ENCODE measurements at regions not wholly inside any gene's neighbourhood (a gene's known extent, or its start where the extent isn't known, plus 50 kb on each side); places are given as distances from the start of the nearest gene placed in this dataset.

DNA sequence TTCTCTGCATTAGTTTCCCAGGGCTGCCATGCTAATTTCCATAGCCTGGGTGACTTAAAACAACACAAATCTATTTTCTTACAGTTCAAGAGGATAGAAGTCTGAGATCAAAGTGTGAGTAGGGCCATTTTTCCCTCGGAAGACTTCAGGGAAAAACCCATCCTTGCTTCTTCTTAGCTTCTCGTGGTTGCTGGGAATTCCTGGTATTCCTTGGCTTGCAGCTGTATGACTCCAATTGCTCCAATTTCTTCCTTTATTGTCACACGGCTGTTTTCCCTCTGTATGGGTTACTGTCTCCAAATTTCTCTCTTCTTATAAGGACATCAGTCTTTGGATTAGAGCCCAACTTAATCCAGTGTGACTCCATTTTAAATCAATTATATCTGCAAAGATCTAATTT, 128.4 kb upstream of the JAG1 start:
- no peak for DNase-seq (ENCODE audit: low read depth in 2 of 2)

DNA sequence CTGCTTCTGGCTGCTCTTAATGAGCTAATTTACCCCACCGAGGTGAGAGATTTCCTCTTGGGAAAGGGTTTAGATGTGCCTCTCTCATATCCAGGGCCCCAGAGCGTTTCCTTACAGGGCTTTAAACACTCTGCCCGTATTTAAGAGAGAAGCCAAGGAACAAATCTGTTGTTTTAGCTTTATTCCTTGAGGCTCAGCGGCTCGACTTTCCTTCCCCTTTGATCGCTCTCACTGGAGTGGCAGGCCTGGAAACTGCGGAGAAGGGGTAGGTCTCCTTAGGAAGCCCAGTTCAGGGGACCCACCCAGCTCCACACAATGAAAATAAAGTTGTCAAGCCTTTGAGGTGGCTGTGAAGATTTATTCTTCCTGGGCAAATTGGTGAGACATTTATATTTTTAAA, 132.0 kb upstream of the JAG1 start:
- DNase-seq (ENCODE audit: low read depth in 2 of 2), result peak in 1 of 2 donors; percentile 4

DNA sequence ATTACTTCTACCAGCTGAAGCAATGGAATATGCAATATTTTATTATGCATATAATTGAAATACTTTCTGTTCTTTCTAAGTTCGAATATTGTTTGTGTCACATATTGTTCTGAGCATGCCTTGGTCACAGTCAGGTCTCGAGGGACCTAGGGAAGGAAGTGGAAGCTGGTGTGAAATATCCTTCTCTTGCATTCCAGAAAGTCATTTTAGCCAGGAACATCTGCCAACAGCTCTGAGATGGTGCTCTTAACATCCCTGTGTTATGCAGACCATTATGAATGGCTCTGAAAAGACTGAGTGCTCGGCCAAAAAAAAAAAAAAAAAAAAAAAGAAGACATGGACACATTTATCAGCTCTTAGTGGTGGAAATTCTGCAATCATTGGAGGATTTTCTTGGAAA, 132.7 kb upstream of the JAG1 start:
- DNase-seq (ENCODE audit: low read depth in 2 of 2), result no peak

DNA sequence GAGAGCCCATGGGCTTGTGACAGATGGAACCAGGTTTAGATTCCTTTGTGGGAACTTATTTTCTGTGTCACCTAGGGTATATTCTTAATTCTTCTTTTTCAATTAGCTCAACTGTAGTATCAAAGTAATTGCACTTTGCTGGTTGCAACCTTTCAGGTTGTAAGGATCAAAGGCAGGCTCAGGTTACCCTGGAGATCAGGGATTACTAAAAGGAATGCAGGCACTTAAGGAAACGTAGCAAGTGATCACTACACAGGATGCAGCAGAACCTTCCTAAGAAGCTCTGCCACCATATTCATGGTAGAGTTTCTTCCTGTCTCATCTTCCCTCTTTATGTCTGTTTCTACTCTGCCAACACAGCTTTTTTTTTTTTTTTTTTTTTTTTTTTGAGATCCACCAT, 133.2 kb upstream of the JAG1 start:
- DNase-seq (ENCODE audit: low read depth in 2 of 2), result no peak

DNA sequence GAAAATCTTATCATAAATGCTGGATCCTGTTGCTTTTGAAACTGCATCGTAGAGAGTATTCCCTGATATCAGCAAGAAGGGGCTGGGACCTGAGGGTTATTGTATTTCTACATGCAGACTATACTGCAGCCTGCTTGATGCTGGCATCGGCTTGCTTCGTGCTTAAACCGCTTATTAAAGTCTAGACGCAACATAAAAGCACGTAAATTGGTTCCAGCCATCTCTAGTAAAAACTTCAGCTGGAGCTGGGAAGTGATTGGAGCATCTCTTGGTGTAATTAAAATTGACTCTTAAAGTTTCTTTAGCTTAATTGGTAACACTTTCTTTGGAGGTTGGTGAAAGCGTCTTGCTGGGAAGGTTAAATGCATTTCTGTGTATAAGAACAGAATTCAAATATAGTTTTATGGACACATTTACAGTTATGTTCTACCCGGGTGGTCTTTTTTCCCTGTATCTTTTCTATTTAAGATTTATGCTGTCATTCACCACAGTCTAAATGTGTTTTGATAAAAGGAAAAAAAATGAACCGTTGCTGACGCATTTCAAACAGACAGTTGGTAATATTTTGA, 139.0 kb upstream of the JAG1 start:
- DNase-seq (ENCODE audit: low read depth in 2 of 2), result no peak

DNA sequence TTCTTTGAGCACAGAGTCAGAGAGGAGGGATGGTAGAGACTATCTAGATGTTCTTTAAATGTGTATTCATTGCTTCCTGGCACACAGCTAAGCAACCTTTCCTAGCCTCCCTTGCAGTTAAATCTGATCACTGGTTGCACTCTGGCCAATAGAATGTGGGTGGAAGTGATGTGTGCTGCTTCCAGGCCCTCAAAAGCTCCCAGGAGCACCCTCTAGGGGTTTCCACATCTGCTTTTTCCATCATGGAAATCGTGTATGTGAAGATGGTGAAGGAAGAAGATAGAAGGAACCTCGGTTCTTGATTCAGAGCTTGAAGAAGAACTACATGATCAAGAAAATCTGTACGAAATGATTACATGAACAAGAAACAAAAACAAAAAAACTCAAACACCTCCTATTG, 149.8 kb upstream of the JAG1 start:
- DNase-seq (ENCODE audit: low read depth in 2 of 2), result no peak

DNA sequence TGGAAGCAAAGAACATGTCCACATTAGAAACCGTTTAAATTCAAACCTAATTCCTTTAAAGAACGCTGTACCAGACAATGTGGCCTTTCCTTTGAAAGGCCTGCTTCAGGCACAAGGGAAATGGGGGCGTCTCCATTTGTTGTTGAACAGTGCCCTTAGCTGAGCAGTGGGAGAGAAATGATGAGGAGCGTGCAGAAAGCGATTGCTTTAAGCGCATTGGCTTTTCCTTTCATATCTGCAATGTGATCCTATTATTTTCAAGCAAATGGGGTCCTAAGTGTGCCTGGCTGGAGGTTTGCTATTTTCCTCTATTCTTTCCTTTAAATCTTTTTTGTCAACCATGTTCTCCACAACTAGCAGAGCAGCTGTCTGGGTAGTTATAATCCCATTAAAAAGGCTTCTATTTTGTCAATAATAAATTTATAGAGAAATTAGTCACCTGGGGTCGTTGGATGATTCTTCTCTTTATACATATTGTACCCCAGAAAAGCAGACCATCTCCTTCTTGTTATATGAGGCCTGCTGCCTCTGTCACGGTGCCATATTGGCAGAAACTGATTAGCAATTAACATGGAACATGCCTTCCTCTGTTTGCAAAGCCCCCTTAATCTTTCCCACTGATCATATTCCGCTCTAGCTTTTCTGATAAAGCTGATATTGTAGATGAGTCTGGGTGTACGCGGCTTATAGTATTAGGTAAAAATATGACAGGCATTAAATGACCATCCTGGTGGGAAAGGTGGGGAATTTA, 151.1 kb upstream of the JAG1 start:
- DNase-seq (ENCODE audit: low read depth in 2 of 2), result no peak

DNA sequence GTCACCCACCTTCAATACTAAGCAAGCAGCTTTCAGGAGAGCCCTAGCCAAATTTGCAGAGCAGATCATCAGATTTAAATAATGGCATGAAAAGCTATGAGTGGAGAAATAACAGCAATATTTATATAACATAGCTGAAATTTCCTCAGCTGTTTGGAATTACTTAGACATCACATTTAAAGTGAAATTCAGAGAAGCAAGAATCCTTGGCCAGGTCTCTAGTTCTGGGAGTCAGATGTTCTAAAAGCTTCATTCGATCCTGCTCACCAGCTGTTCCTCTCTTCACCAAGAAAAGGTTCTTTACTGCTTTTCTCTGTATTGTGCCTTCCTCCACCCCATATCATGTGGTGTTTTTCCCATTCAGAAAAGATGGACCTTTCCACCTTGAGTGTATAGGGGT, 152.3 kb upstream of the JAG1 start:
- no peak for DNase-seq (ENCODE audit: low read depth in 2 of 2)

DNA sequence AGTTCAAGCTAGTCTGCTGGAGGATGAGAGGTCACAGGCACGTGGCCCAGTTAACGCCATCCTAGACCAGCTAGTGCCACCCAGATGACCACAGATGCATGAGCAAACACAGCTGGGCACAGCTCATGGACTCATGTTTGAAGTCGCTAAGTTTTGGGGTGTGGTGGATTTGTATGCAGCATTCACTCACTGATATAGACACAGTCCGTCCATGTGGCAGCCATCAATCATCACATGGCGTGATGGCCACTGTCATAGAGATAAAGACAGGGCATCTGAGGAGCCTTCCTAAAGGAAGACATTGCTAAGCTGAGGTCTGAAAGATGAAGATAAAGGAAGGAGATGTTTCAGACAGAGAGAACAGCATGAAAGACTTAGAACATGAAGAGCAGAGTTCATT, 154.4 kb upstream of the JAG1 start:
- DNase-seq (ENCODE audit: low read depth in 2 of 2), result no peak

DNA sequence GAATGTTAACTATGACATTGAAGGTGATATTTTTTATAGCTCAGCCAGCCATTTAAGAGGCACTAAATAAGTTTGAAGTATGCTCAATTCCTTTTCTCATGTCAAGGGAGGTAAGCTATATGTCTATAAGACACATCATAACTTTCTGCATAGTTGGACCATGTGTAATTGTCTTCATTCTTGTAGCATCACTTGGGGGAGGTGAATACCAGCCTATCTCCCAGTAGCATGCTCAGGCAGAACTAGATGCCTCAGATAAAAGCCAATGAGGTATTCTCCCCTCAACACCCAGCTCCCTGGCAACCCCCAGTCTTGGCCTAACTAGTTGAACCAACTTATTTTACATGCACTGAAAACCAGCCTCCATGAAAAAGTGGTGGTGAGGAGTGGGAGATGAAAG, 158.3 kb upstream of the JAG1 start:
- DNase-seq (ENCODE audit: low read depth in 2 of 2), result no peak

DNA sequence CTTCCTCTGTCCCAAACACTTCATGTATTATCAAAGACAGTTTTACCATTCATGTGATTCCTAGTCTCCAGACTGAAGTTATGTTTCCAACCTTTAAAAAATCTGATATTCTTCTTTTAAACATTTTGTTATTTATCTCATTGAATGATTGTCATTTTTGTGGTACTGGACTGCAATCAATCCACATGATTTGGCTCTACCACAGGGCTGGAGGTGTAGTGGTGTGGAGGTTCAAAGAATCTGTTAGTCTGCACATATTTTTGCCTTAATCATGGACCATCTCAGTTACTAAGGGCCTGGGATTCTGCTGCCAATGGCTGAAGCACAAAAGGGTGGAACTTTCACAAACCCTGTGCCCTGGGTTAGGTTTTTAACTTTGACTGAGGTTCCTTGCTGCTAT, 164.1 kb upstream of the JAG1 start:
- no peak for DNase-seq (ENCODE audit: low read depth in 2 of 2)

DNA sequence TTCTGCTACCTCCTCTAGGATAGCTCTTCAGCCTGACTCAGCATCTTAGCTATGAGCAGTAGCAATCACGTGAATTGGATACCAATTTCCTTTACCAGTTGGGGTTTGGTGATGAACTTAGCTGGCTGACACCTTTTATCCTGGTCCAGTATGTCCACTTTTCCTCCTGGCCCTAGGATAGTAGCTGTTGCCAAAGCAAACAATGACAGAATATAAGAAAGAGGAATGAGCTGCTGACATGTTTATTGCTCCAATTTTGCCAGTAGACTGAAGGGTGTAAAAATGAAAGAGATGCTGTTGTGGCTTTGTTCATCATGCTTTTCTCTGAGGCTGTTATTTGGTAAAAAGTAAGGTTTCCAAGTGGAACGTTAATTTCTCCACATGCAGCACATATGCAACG, 168.3 kb upstream of the JAG1 start:
- DNase-seq (ENCODE audit: low read depth in 2 of 2), result peak in 1 of 2 donors; percentile 67

DNA sequence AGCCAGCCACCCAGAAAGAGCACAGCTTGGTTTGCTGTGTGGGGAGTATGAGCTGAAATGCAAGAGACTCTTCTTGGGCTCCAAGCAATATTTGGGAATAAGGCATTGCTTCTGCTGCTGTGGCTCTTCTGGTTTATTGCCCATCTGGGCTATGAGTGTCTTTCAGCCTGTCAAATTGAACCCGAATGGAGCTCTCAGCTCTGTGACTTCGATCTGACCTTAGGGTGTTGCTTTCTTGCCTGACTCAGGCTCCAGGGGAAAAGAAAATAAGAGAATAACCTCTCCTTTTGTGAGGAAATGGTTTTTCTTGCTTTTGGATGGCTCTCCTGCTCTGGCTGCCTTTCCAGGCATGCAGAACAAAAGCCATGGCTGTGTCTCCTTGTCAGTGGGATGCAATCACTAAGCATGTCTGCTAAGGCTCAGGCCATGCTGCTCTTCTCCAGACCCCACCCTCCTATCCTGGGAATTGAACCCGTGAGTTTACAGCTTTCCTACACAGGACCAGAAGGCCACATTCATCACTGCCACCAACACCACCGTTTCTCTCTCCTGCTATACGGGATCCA, 169.4 kb upstream of the JAG1 start:
- no peak for DNase-seq (ENCODE audit: low read depth in 2 of 2)

DNA sequence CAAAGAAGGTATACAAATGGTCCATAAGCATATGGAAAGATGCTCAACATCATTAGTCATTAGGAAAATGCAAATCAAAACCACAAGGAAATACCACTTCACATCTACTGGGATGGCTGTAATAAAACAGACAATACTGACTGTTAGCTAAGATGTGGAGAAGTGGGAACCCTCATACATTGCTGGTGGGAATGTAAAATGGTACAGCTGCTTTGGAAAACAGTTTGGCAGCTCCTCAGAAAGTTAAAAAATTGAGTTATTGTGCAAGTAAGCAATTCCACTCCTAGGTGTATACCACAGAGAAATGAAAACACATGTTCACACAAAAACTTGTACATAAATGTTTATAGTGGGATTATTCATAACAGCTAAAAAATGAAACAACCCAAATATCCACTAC, 173.0 kb upstream of the JAG1 start:
- no peak for DNase-seq (ENCODE audit: low read depth in 2 of 2)

DNA sequence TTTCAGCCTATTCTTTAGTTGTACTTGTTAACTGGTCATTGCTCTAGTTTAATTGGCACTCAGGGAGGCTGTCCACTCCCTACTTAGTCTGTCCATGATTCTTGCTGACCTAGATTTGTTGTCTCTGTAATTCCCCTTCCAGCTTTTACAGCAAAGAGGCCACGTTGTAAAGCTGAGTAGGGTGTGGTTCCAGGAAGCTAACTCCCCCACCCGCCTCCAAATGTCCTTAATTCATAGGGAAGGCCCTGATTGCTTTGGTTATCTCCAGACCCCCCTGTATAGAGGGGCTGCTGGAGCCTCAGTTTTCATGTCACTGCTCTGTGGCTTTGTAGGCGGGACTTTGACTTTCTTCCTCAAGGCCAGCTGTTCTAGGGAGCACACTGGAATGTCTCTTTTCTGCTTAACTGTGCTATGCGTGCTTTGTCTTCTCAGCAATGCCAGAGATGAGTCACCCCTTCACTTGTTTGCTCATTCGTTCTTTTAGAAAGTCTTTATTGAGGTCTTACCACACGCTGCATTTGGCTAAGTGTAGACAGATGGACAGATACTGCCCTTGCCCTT, 175.1 kb upstream of the JAG1 start:
- DNase-seq (ENCODE audit: low read depth in 2 of 2), result peak in 1 of 2 donors; percentile 85

DNA sequence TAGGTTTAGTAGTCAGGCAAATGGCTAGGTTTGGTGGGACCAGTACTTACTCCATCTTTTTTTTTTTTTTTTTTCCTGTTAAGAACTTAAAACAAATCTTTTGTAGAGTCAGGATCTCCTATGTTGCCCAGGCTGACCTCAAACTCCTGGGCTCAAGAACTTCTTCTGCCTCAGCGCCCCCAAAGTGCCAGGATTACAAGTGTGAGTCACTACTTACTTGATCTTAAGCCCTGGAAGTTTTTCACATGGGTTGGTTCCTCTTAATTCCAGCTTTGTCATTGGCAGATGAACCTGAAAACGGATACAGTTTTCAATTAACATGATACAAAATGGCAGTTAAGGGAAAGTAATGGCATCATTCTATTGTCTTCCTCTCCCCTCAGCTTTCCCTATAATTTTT, 179.4 kb upstream of the JAG1 start:
- no peak for DNase-seq (ENCODE audit: low read depth in 2 of 2)

DNA sequence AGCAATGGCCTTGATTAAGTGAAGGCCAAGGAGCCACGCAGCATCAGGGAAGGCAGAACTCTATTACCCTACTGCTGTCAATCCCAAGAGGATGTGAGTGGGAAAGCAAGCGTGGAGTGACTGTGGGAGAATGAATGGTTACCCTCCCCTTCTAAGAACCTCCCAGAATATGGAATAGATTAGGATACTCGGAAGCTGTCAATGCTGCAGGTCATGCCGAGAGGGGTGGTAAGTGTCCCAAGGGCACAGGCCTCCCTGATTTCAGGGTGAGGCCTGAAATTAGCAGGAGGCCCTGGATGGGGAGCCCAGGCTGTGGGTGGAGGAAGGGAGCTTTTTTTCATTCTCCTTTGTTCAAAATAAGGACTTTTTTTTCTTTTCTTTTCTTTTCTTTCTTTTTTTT, 179.9 kb upstream of the JAG1 start:
- no peak for DNase-seq (ENCODE audit: low read depth in 2 of 2)

DNA sequence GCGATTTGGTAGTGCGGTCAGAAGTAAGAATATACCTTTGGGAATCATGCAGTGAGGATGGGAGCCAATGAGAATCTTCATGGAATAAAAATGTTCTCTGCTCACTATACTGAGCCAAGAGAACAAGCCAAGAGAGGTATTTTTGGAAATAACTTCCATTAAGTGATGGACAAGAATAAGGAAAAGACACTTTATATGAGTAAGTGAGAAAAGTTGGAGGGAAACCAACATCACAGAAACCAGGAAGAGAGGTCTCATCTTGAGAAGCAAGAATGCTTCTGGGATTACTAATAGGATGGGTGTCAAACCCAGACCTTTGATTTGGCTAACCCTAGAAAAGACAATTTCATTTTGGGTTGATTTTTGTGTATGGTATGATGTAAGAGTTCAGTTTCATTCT, 181.2 kb upstream of the JAG1 start:
- peak in 1 of 2 donors; percentile 38 for DNase-seq (ENCODE audit: low read depth in 2 of 2)

DNA sequence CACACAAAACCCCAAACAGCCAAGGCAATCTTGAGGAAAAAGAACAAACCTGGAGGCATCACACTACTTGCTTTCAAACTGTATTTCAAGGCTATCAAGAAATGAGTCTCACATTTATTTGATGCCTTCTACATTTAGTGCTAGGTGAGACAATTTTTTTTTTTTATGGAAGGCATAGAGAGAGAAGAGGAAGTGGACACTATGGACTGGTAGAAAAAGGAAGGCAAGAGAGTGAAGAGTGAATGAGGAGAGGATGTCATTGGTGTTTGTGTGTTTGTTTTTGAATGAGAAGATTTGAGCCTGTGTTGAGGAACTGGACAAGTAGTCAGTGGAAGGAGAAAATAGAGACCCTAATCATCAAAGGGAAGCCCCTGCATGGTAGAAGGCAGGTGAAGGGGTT, 182.0 kb upstream of the JAG1 start:
- DNase-seq (ENCODE audit: low read depth in 2 of 2), result no peak

DNA sequence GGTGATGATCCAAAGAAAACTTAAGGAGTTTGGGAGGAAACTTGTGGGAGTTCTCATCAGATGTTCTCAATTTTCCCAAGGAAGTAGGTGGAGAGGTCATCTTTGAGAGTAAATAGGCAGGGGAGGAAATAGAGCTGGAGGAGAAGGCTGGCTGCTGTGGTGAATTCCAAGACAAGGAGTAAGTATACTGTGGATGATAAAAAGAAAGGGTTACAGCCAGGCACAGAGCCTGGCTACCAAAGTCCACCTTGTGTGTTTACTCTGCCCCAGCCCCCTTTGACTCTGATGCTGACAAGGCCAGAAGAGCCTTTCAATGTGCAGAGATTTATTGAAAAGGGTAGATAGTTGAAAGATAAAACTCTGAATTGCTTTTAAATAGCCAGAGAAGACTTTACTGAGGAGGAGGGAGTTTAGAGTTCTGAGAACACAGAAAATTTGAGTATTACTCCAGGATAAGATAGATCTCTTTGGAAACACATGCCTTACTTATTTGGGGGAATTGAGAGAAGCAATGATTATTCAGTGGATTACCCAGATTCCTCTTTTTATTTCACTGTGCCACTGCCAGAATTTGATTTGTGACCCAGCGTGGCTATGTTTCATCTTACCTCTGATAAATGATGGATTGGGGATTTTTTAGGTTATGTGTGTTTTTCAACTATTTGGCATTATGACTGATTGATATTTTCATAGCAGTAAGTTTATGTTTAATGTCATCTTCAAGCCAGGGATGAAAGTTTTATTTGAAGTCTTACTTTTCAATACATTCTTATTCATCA, 182.6 kb upstream of the JAG1 start:
- DNase-seq (ENCODE audit: low read depth in 2 of 2), result peak in 1 of 2 donors; percentile 76

DNA sequence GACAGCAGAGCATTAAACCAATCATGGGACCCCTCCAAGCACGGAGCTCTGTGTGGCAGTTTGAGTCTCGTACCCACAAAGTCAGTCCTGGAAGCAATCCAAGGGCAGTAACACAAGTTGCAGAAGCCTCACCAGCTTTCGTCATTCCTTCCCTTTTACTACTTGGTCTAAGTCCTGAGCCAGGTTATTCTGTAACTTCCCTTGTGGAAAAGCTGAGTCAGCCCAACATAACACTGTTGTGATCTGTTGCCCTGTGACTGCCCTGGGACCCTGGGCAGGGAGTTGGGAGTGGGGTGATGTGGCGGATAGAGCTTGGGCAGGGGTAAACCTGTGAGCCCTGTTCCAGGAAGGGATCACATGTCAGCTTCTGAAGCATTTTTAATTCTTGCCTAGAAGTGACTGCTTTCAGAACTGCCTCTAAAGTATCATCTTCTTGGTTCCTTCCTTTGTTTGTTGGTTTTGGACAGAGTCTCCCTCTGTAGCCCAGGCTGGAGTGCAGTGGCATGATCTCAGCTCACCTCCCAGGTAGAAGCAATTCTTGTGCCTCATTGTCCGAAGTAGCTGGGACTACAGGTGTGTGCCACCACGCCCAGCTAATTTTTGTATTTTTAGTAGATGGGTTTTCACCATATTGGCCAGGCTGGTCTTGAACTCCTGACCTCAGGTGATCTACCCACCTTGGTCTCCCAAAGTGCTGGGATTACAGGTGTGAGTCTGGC, 183.7 kb upstream of the JAG1 start:
- peak; percentile 86 to 94 for DNase-seq (ENCODE audit: low read depth in 2 of 2)

DNA sequence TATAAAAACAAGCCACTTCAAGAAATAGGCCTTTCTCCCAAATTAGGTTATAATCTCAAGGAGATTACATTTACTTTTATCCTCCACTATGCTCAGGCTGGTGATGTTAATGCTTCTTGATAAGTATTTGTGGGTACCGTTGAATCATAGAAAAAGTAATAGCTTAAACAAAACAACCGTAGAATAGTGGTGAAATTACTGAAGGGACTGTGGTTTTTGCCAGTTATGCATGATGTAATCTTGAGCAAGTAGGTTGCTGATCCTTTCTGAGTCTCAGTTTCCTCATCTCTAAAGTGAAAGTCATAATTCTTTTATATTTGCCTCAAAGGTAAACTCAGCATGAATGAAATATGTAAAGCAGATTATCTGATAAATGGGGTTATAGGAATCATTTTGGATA, 187.3 kb upstream of the JAG1 start:
- DNase-seq (ENCODE audit: low read depth in 2 of 2), result peak in 1 of 2 donors; percentile 31

Measured in lung microvascular endothelial cell (primary cell).